ENCODE measurements at regions not wholly inside any gene's neighbourhood (a gene's known extent, or its start where the extent isn't known, plus 50 kb on each side); places are given as distances from the start of the nearest gene placed in this dataset.

- 73 to 75% methylated on average over 12 of the region's 12 CpGs for WGBS, 2 donors
- no peak for DNase-seq
- Histone ChIP-seq H3K4me3 (no peak overlapping the region), H3K27me3 (no peaks in the 10 kb centered on the region), H3K4me1 (no peaks in the 10 kb centered on the region), H3K27ac (no peak overlapping the region), H3K36me3 (ENCODE audit: low read depth, missing control alignments) (no peaks in the 10 kb centered on the region), H3K9me3 (no peaks in the 10 kb centered on the region)
- no peak for TF ChIP-seq POLR2A (IDR thresholded peaks at IDR 0.05)
- TF ChIP-seq, protein P1, sequence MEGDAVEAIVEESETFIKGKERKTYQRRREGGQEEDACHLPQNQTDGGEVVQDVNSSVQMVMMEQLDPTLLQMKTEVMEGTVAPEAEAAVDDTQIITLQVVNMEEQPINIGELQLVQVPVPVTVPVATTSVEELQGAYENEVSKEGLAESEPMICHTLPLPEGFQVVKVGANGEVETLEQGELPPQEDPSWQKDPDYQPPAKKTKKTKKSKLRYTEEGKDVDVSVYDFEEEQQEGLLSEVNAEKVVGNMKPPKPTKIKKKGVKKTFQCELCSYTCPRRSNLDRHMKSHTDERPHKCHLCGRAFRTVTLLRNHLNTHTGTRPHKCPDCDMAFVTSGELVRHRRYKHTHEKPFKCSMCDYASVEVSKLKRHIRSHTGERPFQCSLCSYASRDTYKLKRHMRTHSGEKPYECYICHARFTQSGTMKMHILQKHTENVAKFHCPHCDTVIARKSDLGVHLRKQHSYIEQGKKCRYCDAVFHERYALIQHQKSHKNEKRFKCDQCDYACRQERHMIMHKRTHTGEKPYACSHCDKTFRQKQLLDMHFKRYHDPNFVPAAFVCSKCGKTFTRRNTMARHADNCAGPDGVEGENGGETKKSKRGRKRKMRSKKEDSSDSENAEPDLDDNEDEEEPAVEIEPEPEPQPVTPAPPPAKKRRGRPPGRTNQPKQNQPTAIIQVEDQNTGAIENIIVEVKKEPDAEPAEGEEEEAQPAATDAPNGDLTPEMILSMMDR (IDR thresholded peaks at IDR 0.05): no peak
- intact Hi-C loops (cut with DNase I; ENCODE audit: low total_unique reads): no loop called here
Observed at GRCh38 chr21:39066829-39067780, 116.1 kb downstream of the PSMG1 start.

DNA sequence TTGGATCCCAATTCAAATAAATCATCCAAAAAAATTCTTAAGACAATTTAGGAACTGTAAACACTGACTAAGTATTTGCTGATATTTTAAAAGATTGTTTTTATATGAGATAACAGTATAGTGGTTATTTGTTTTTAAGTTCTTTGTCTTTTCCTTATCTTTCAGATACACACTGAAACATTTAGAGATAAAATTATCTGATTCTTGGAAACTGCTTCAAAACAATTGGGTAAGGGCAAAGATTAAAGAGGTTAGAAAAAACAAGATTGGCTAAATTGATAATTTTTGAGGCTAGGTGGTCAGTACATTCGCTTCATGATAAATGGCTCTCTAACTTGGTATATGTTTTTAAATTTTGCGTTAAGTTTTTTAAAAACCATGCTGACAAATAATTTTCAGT, 117.3 kb downstream of the PSMG1 start:
- no peak for TF ChIP-seq POLR2A (IDR thresholded peaks at IDR 0.05)
- TF ChIP-seq, protein P1 (IDR thresholded peaks at IDR 0.05): no peak
- intact Hi-C loops (cut with DNase I; ENCODE audit: low total_unique reads): no loop called here
- Histone ChIP-seq H3K27me3 (no peaks in the 10 kb centered on the region), H3K9me3 (no peaks in the 10 kb centered on the region), H3K36me3 (ENCODE audit: low read depth, missing control alignments) (no peaks in the 10 kb centered on the region), H3K27ac (no peak overlapping the region), H3K4me3 (no peak overlapping the region), H3K4me1 (no peaks in the 10 kb centered on the region)
- DNase-seq: no peak
- WGBS, 2 donors: 94 to 96% methylated on average over 2 of the region's 2 CpGs

GRCh38 chr21:39064325-39065012, 118.8 kb downstream of the PSMG1 start:
- TF ChIP-seq POLR2A (IDR thresholded peaks at IDR 0.05): no peak
- TF ChIP-seq, protein P1 (IDR thresholded peaks at IDR 0.05): no peak
- H3K9me3 ChIP-seq: no peaks in the 10 kb centered on the region
- no peaks in the 10 kb centered on the region for H3K27me3 ChIP-seq
- H3K4me3 ChIP-seq: no peak overlapping the region
- H3K4me1 ChIP-seq: no peaks in the 10 kb centered on the region
- H3K36me3 ChIP-seq (ENCODE audit: low read depth, missing control alignments): no peaks in the 10 kb centered on the region
- H3K27ac ChIP-seq: no peak overlapping the region
- DNase-seq: no peak
- WGBS, 2 donors: 91 to 99% methylated on average over 5 of the region's 5 CpGs
- intact Hi-C loops (cut with DNase I; ENCODE audit: low total_unique reads): no loop called here

GRCh38 chr21:39063517-39063916, 119.7 kb downstream of the PSMG1 start:
- no peak overlapping the region for H3K4me3 ChIP-seq
- TF ChIP-seq POLR2A (IDR thresholded peaks at IDR 0.05): no peak
- TF ChIP-seq, protein P1 (IDR thresholded peaks at IDR 0.05): no peak
- no peaks in the 10 kb centered on the region for H3K27me3 ChIP-seq
- no peaks in the 10 kb centered on the region for H3K36me3 ChIP-seq (ENCODE audit: low read depth, missing control alignments)
- intact Hi-C loops (cut with DNase I; ENCODE audit: low total_unique reads): no loop called here
- no peak overlapping the region for H3K27ac ChIP-seq
- H3K9me3 ChIP-seq: no peaks in the 10 kb centered on the region
- DNase-seq: no peak
- no peaks in the 10 kb centered on the region for H3K4me1 ChIP-seq
